SK-N-SH (cell line): ENCODE measurements at regions not wholly inside any gene's neighbourhood (a gene's known extent, or its start where the extent isn't known, plus 50 kb on each side); places are given as distances from the start of the nearest gene placed in this dataset.
A peak's percentile ranks its signal among the peaks of the same experiment; 100 is the strongest.

Experiments
- CTCF ChIA-PET: fragments of 300-600, 350-600 bp; formaldehyde crosslinking; extraction: SDS; loops from one replicate; lab custom pipeline; 2021; lab: Yijun Ruan, JAX
- POLR2A ChIA-PET: fragments of 350-600 bp; sonication (Branson Sonifier 250); formaldehyde crosslinking; extraction: SDS; loops from one replicate; lab custom pipeline; 2020; ENCODE audit warnings: antibody characterized with exemption, inconsistent platforms; lab: Yijun Ruan, JAX
- DNase-seq: peaks from one replicate; pipeline ENCODE4 v3.0.0; 2012
- H2AFZ ChIP-seq: fragments of 200-600 bp; sonication (generic); 2 replicates; pipeline ENCODE4 v1.8.1; 2016; ENCODE audit warnings: antibody characterized with exemption, mild to moderate bottlenecking, low read depth
- H3F3A ChIP-seq: fragments of 200-600 bp; sonication (generic); replicated peaks from 2 replicates; pipeline ENCODE3; 2016; ENCODE audit warnings: antibody characterized with exemption, mild to moderate bottlenecking; ENCODE audit not compliant: insufficient read depth
- H3K27ac ChIP-seq, 2 experiments: fragments of 200-500 bp in 1 of 2; fragments of 200-600 bp in 1 of 2; sonication (Bioruptor generic) in 1 of 2; sonication (generic), shearing (Covaris generic) in 1 of 2; 2 replicates each; pipeline versions ENCODE4 v1.5.1 to v1.6.1; 2014 to 2016; ENCODE audit warnings: low read depth in 2 of 2, inconsistent platforms in 1 of 2, low read length in 1 of 2, mild to moderate bottlenecking in 1 of 2, mixed read lengths in 1 of 2
- H3K27me3 ChIP-seq: fragments of 200-600 bp; sonication (generic), shearing (Covaris generic); 2 replicates; pipeline ENCODE4 v1.6.1; 2016; ENCODE audit warnings: mixed run types; ENCODE audit not compliant: insufficient read depth
- H3K36me3 ChIP-seq, 2 experiments: fragments of 200-500 bp in 1 of 2; fragments of 200-600 bp in 1 of 2; sonication (Bioruptor generic) in 1 of 2; sonication (generic) in 1 of 2; replicated peaks in 1 of 2; 2 replicates each; pipeline versions ENCODE3 to v1.5.1; 2014 to 2016; ENCODE audit warnings: low read length in 1 of 2, mild to moderate bottlenecking in 1 of 2; ENCODE audit not compliant: insufficient read depth in 2 of 2, control insufficient read depth in 1 of 2
- H3K4me1 ChIP-seq, 2 experiments: fragments of 200-500 bp in 1 of 2; fragments of 200-600 bp in 1 of 2; sonication (Bioruptor generic) in 1 of 2; sonication (generic), shearing (Covaris generic) in 1 of 2; 2 replicates each; pipeline versions ENCODE4 v1.5.1 to v1.6.1; 2014 to 2016; ENCODE audit warnings: low read depth in 1 of 2, low read length in 1 of 2, mixed run types in 1 of 2; ENCODE audit not compliant: insufficient read depth in 2 of 2, control insufficient read depth in 1 of 2
- H3K4me2 ChIP-seq: fragments of 200-600 bp; sonication (generic), shearing (Covaris generic); 2 replicates; pipeline ENCODE4 v1.6.1; 2017; ENCODE audit warnings: mixed run types
- H3K4me3 ChIP-seq, 2 experiments: fragments of 200-500 bp in 1 of 2; fragments of 200-600 bp in 1 of 2; sonication (Bioruptor generic) in 1 of 2; sonication (generic), shearing (Covaris generic) in 1 of 2; 2 replicates each; pipeline versions ENCODE4 v1.5.1 to v1.8.1; 2014 to 2016; ENCODE audit warnings: low read depth in 2 of 2, inconsistent platforms in 1 of 2, low read length in 1 of 2, mild to moderate bottlenecking in 1 of 2, mixed read lengths in 1 of 2, moderate library complexity in 1 of 2
- H3K79me2 ChIP-seq: fragments of 200-600 bp; sonication (generic); 2 replicates; pipeline ENCODE4 v1.8.1; 2017; ENCODE audit warnings: mild to moderate bottlenecking; ENCODE audit not compliant: insufficient read depth
- H3K9ac ChIP-seq: fragments of 200-600 bp; sonication (generic); 2 replicates; pipeline ENCODE4 v1.6.1; 2017; ENCODE audit warnings: mixed run types
- H3K9me2 ChIP-seq: fragments of 200-600 bp; sonication (generic); 2 replicates; pipeline ENCODE4 v1.6.1; 2017; ENCODE audit warnings: mixed run types
- H3K9me3 ChIP-seq: fragments of 200-600 bp; sonication (generic); 2 replicates; pipeline ENCODE4 v1.6.1; 2017; ENCODE audit warnings: mixed run types, mild to moderate bottlenecking, moderate library complexity
- H4K20me1 ChIP-seq: fragments of 200-600 bp; sonication (generic); 2 replicates; pipeline ENCODE4 v1.6.1; 2017; ENCODE audit warnings: mild to moderate bottlenecking, mixed run types; ENCODE audit not compliant: insufficient read depth
- ELF1 ChIP-seq: IDR thresholded peaks from 2 replicates; pipeline ENCODE4 v1.4.0; 2012
- EP300 ChIP-seq, 2 experiments: IDR thresholded peaks; 2 replicates each; pipeline versions ENCODE4 v1.4.0 to v1.6.1; 2012; ENCODE audit warnings: borderline replicate concordance in 1 of 2, low read depth in 1 of 2, low read length in 1 of 2
- EZH2phosphoT487 ChIP-seq: fragments of 200-600 bp; sonication (generic); IDR thresholded peaks from 2 replicates; pipeline ENCODE4 v1.6.1; 2017; ENCODE audit warnings: low read depth, mixed run types, mild to moderate bottlenecking, antibody characterized with exemption, moderate library complexity, borderline replicate concordance
- FOXM1 ChIP-seq: IDR thresholded peaks from 2 replicates; pipeline ENCODE4 v1.4.0; 2012; ENCODE audit warnings: low read depth, mild to moderate bottlenecking
- GABPA ChIP-seq: IDR thresholded peaks from 2 replicates; pipeline ENCODE4 v1.4.0; 2012; ENCODE audit warnings: low read depth, mild to moderate bottlenecking
- GATA2 ChIP-seq: sonication (generic); formaldehyde crosslinking; IDR thresholded peaks from 2 replicates; pipeline ENCODE4 v1.5.0; 2020; ENCODE audit warnings: mild to moderate bottlenecking, missing genetic modification reagents
- IRF3 ChIP-seq: fragments of 150-350 bp; IDR thresholded peaks from 2 replicates; pipeline ENCODE4 v1.6.1; 2016; ENCODE audit warnings: mild to moderate bottlenecking, low read depth, low read length
- JUND ChIP-seq: IDR thresholded peaks from 2 replicates; pipeline ENCODE4 v1.4.0; 2012
- NFIC ChIP-seq: IDR thresholded peaks from 2 replicates; pipeline ENCODE4 v1.4.0; 2012; ENCODE audit warnings: borderline replicate concordance
- POLR2AphosphoS5 ChIP-seq: IDR thresholded peaks from 2 replicates; pipeline ENCODE4 v1.6.1; 2012; ENCODE audit warnings: low read depth, low read length
- RAD21 ChIP-seq: IDR thresholded peaks from 2 replicates; pipeline ENCODE4 v1.6.1; 2012; ENCODE audit warnings: mild to moderate bottlenecking, low read length
- RFX5 ChIP-seq: IDR thresholded peaks from 2 replicates; pipeline ENCODE4 v1.6.1; 2012; ENCODE audit warnings: mild to moderate bottlenecking, improper control_type of control experiment, low read length
- RXRA ChIP-seq: IDR thresholded peaks from 2 replicates; pipeline ENCODE4 v1.4.0; 2012; ENCODE audit warnings: low read depth, mild to moderate bottlenecking, borderline replicate concordance
- TAF1 ChIP-seq: IDR thresholded peaks from 2 replicates; pipeline ENCODE4 v1.6.1; 2012; ENCODE audit warnings: low read depth, mild to moderate bottlenecking, low read length, moderate library complexity, borderline replicate concordance
- TEAD4 ChIP-seq: IDR thresholded peaks from 2 replicates; pipeline ENCODE4 v1.4.0; 2012; ENCODE audit warnings: mild to moderate bottlenecking, borderline replicate concordance; ENCODE audit not compliant: insufficient read depth
- WGBS: methylation state at CpG from one replicate; pipeline ENCODE4 v1.1.6; 2017; ENCODE audit warnings: low lambda C conversion rate; 5-methylcytosine and 5-hydroxymethylcytosine counted together
- TF ChIP-seq, protein P1 (sequence below): IDR thresholded peaks from 2 replicates; pipeline ENCODE4 v1.4.0; 2012; ENCODE audit warnings: low read depth, borderline replicate concordance
- TF ChIP-seq, protein P2 (sequence below): fragments of 150-350 bp; IDR thresholded peaks from 2 replicates; pipeline ENCODE4 v1.6.1; 2017; ENCODE audit warnings: antibody characterized with exemption, low read length, low read depth, borderline replicate concordance
- TF ChIP-seq, protein P3 (sequence below): IDR thresholded peaks from 2 replicates; pipeline ENCODE4 v1.4.0; 2012; ENCODE audit warnings: low read depth

GRCh38 chr1:29756498-29756897 is 520.2 kb downstream of the PTPRU start:
- H4K20me1 ChIP-seq: no peaks in the 10 kb centered on the region
- no peaks in the 10 kb centered on the region for H3K79me2 ChIP-seq
- peaks cover 0 to 46% of the 10 kb centered on the region in 2 experiments; a peak in 1 of 4 replicates for H3K4me1 ChIP-seq
- no peaks in the 10 kb centered on the region for H3K27me3 ChIP-seq
- peak overlapping the region in 1 of 2 experiments; percentile 34; a peak in 1 of 4 replicates for H3K27ac ChIP-seq
- no peak overlapping the region for H3K4me3 ChIP-seq
- no peak for DNase-seq
- no peak overlapping the region for H2AFZ ChIP-seq
- no peaks in the 10 kb centered on the region for H3F3A ChIP-seq
- no peak for TF ChIP-seq RXRA
- no peak for TF ChIP-seq RFX5
- TF ChIP-seq TAF1: no peak
- TF ChIP-seq, protein P1, sequence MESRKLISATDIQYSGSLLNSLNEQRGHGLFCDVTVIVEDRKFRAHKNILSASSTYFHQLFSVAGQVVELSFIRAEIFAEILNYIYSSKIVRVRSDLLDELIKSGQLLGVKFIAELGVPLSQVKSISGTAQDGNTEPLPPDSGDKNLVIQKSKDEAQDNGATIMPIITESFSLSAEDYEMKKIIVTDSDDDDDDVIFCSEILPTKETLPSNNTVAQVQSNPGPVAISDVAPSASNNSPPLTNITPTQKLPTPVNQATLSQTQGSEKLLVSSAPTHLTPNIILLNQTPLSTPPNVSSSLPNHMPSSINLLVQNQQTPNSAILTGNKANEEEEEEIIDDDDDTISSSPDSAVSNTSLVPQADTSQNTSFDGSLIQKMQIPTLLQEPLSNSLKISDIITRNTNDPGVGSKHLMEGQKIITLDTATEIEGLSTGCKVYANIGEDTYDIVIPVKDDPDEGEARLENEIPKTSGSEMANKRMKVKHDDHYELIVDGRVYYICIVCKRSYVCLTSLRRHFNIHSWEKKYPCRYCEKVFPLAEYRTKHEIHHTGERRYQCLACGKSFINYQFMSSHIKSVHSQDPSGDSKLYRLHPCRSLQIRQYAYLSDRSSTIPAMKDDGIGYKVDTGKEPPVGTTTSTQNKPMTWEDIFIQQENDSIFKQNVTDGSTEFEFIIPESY: no peak
- no peak for TF ChIP-seq JUND
- TF ChIP-seq GABPA: no peak
- TF ChIP-seq GATA2 (CRISPR knock-in tag): no peak
- TF ChIP-seq IRF3: no peak
- TF ChIP-seq EP300 (IDR thresholded peaks at IDR 0.05; ENCODE audit: borderline replicate concordance in 1 of 2, low read depth in 1 of 2, low read length in 1 of 2): no peak
- TF ChIP-seq TEAD4: no peak
- no peak for TF ChIP-seq RAD21
- H3K36me3 ChIP-seq: no peaks in the 10 kb centered on the region
- 56% methylated on average over 5 of the region's 5 CpGs for WGBS
- ChIA-PET CTCF (interaction anchor here (0.6 to 2.2 kb wide), 4 partner anchors 11 to 69 kb away, joined by 3 to 7 read pairs (median 3); no protein-coding TSS in a partner anchor), POLR2A (no interaction called here)
- no peaks in the 10 kb centered on the region for H3K9me2 ChIP-seq
- no peaks in the 10 kb centered on the region for H3K9me3 ChIP-seq
- H3K4me2 ChIP-seq: no peak overlapping the region
- H3K9ac ChIP-seq: no peak overlapping the region

- POLR2A ChIA-PET: no interaction called here
- no peaks in the 10 kb centered on the region for H3K9me2 ChIP-seq
- WGBS: 13% methylated on average over 4 of the region's 5 CpGs
- H3K4me3 ChIP-seq: no peak overlapping the region
- no peaks in the 10 kb centered on the region for H3K36me3 ChIP-seq
- CTCF ChIA-PET: interaction anchor here (0.6 to 2.2 kb wide), 3 partner anchors 21 to 68 kb away, joined by 3 to 7 read pairs (median 3); no protein-coding TSS in a partner anchor
- H3K9ac ChIP-seq: no peak overlapping the region
- peaks cover 0 to 46% of the 10 kb centered on the region in 2 experiments; a peak in 1 of 4 replicates for H3K4me1 ChIP-seq
- no peaks in the 10 kb centered on the region for H3K9me3 ChIP-seq
- no peaks in the 10 kb centered on the region for H3K27me3 ChIP-seq
- no peaks in the 10 kb centered on the region for H3F3A ChIP-seq
- no peak overlapping the region for H3K4me2 ChIP-seq
- no peaks in the 10 kb centered on the region for H4K20me1 ChIP-seq
- DNase-seq: peak; percentile 43
- H3K79me2 ChIP-seq: no peaks in the 10 kb centered on the region
- peak overlapping the region in 1 of 2 experiments; percentile 84; a peak in 1 of 4 replicates for H3K27ac ChIP-seq
- no peak overlapping the region for H2AFZ ChIP-seq
- TF ChIP-seq IRF3 (no peak), GABPA (no peak), EZH2phosphoT487 (no peak), RXRA (no peak), TAF1 (no peak), JUND (no peak), NFIC (no peak), FOXM1 (no peak), ELF1 (no peak), POLR2AphosphoS5 (no peak)
- TF ChIP-seq, protein P2, sequence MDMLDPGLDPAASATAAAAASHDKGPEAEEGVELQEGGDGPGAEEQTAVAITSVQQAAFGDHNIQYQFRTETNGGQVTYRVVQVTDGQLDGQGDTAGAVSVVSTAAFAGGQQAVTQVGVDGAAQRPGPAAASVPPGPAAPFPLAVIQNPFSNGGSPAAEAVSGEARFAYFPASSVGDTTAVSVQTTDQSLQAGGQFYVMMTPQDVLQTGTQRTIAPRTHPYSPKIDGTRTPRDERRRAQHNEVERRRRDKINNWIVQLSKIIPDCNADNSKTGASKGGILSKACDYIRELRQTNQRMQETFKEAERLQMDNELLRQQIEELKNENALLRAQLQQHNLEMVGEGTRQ: no peak
- TF ChIP-seq, protein P1: no peak
- TF ChIP-seq, protein P3, sequence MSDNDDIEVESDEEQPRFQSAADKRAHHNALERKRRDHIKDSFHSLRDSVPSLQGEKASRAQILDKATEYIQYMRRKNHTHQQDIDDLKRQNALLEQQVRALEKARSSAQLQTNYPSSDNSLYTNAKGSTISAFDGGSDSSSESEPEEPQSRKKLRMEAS: no peak
Measured at GRCh38 chr1:29756085-29756484, 519.8 kb downstream of the PTPRU start.
